WTC11 (cell line): ENCODE measurements at regions not wholly inside any gene's neighbourhood (a gene's known extent, or its start where the extent isn't known, plus 50 kb on each side); places are given as distances from the start of the nearest gene placed in this dataset.

ENCODE experiments used
- ATAC-seq: fragments of 200-7000 bp; cut with Tn5 transposase; 2 replicates; pipeline ENCODE4 v1.10.0; 2021; ENCODE audit warnings: mild to moderate bottlenecking, moderate library complexity
- CTCF ChIA-PET: fragments of 300-600 bp; sonication (Branson Sonifier 250); formaldehyde crosslinking; loops from one replicate; lab custom pipeline; 2021; ENCODE audit warnings: antibody characterized with exemption; lab: Charles Lee
- POLR2A ChIA-PET: fragments of 350-600 bp; sonication (Branson Sonifier 250); formaldehyde crosslinking; loops from one replicate; lab custom pipeline; 2021; ENCODE audit warnings: antibody characterized with exemption; lab: Charles Lee
- DNase-seq: peaks from one replicate; pipeline ENCODE4 v3.0.0; 2021; ENCODE audit warnings: low spot score
- H3K27ac Mint-ChIP-seq: 2 replicates; pipeline ENCODE4 v1.8.0; 2021; ENCODE audit warnings: mixed read lengths
- H3K27me3 Mint-ChIP-seq: 2 replicates; pipeline ENCODE4 v1.8.0; 2021; ENCODE audit warnings: low read depth, mild to moderate bottlenecking, moderate library complexity, mixed read lengths
- H3K36me3 Mint-ChIP-seq: 2 replicates; pipeline ENCODE4 v1.8.0; 2021; ENCODE audit warnings: mixed read lengths
- H3K4me1 Mint-ChIP-seq: 2 replicates; pipeline ENCODE4 v1.8.0; 2022; ENCODE audit warnings: mixed read lengths
- H3K4me3 Mint-ChIP-seq: 2 replicates; pipeline ENCODE4 v1.8.0; 2021; ENCODE audit warnings: mild to moderate bottlenecking, moderate library complexity, mixed read lengths
- H3K9me3 Mint-ChIP-seq: 2 replicates; pipeline ENCODE4 v1.8.0; 2021; ENCODE audit warnings: mixed read lengths
- CREM ChIP-seq: sonication (generic); formaldehyde crosslinking; IDR thresholded peaks from 2 replicates; pipeline ENCODE4 v1.8.1; 2022; ENCODE audit warnings: mild to moderate bottlenecking, missing genetic modification reagents, moderate library complexity
- ELF4 ChIP-seq: sonication (generic); formaldehyde crosslinking; IDR thresholded peaks from 2 replicates; pipeline ENCODE4 v1.8.1; 2022; ENCODE audit warnings: low read depth, mild to moderate bottlenecking, moderate library complexity, missing genetic modification reagents
- EMX1 ChIP-seq: fragments of 250-450 bp; sonication (Bioruptor Pico); IDR thresholded peaks from 2 replicates; pipeline ENCODE4 v1.8.0; 2021; ENCODE audit warnings: mild to moderate bottlenecking
- FOXJ3 ChIP-seq: sonication (generic); formaldehyde crosslinking; IDR thresholded peaks from 2 replicates; pipeline ENCODE4 v1.9.0; 2021; ENCODE audit warnings: missing genetic modification reagents, mild to moderate bottlenecking, borderline replicate concordance
- JUN ChIP-seq: sonication (generic); formaldehyde crosslinking; IDR thresholded peaks from 2 replicates; pipeline ENCODE4 v1.8.0; 2023; ENCODE audit warnings: mild to moderate bottlenecking, missing genetic modification reagents
- MYBL2 ChIP-seq: sonication (generic); formaldehyde crosslinking; IDR thresholded peaks from 2 replicates; pipeline ENCODE4 v1.8.1; 2023; ENCODE audit warnings: mild to moderate bottlenecking, moderate library complexity, missing genetic modification reagents
- NFATC4 ChIP-seq: fragments of 250-450 bp; sonication (Bioruptor Pico); IDR thresholded peaks from 2 replicates; pipeline ENCODE4 v1.9.0; 2021; ENCODE audit warnings: mild to moderate bottlenecking
- NFYB ChIP-seq: sonication (generic); formaldehyde crosslinking; conservative IDR thresholded peaks from 2 replicates; pipeline ENCODE4 v1.8.0; 2022; ENCODE audit warnings: low read depth, missing genetic modification reagents
- NR2C2 ChIP-seq: sonication (generic); formaldehyde crosslinking; IDR thresholded peaks from 2 replicates; pipeline ENCODE4 v1.8.0; 2022; ENCODE audit warnings: mild to moderate bottlenecking, missing genetic modification reagents
- NR3C1 ChIP-seq: sonication (generic); formaldehyde crosslinking; conservative IDR thresholded peaks from 2 replicates; pipeline ENCODE4 v1.8.1; 2023; ENCODE audit warnings: low read depth, mild to moderate bottlenecking, missing genetic modification reagents
- OVOL2 ChIP-seq: fragments of 250-450 bp; sonication (Bioruptor Pico); IDR thresholded peaks from 2 replicates; pipeline ENCODE4 v1.9.0; 2021; ENCODE audit warnings: mild to moderate bottlenecking, borderline replicate concordance
- RORB ChIP-seq: fragments of 250-450 bp; sonication (Bioruptor Pico); IDR thresholded peaks from 2 replicates; pipeline ENCODE4 v1.9.0; 2021; ENCODE audit warnings: mild to moderate bottlenecking
- SMAD4 ChIP-seq: sonication (generic); formaldehyde crosslinking; IDR thresholded peaks from 2 replicates; pipeline ENCODE4 v1.8.0; 2022; ENCODE audit warnings: mild to moderate bottlenecking, missing genetic modification reagents
- SOX15 ChIP-seq: fragments of 250-450 bp; sonication (Bioruptor Pico); IDR thresholded peaks from 2 replicates; pipeline ENCODE4 v1.9.0; 2021; ENCODE audit warnings: mild to moderate bottlenecking
- SP1 ChIP-seq: sonication (generic); formaldehyde crosslinking; conservative IDR thresholded peaks from 2 replicates; pipeline ENCODE4 v1.8.1; 2022; ENCODE audit warnings: missing genetic modification reagents
- TEAD4 ChIP-seq: sonication (generic); formaldehyde crosslinking; IDR thresholded peaks from 2 replicates; pipeline ENCODE4 v1.8.0; 2022; ENCODE audit warnings: mild to moderate bottlenecking, missing genetic modification reagents
- TP53 ChIP-seq: sonication (generic); formaldehyde crosslinking; IDR thresholded peaks from 2 replicates; pipeline ENCODE4 v1.8.1; 2023; ENCODE audit warnings: mild to moderate bottlenecking, missing genetic modification reagents
- ZBTB21 ChIP-seq: sonication (generic); formaldehyde crosslinking; IDR thresholded peaks from 2 replicates; pipeline ENCODE4 v1.8.1; 2023; ENCODE audit warnings: mild to moderate bottlenecking, missing genetic modification reagents, borderline replicate concordance
- ZNF138 ChIP-seq: sonication (generic); formaldehyde crosslinking; conservative IDR thresholded peaks from 2 replicates; pipeline ENCODE4 v1.8.1; 2022; ENCODE audit warnings: mild to moderate bottlenecking, moderate library complexity, missing genetic modification reagents
- ZNF219 ChIP-seq: sonication (generic); formaldehyde crosslinking; IDR thresholded peaks from 2 replicates; pipeline ENCODE4 v1.8.0; 2023; ENCODE audit warnings: missing genetic modification reagents, mild to moderate bottlenecking, borderline replicate concordance
- ZNF317 ChIP-seq: sonication (generic); formaldehyde crosslinking; IDR thresholded peaks from 2 replicates; pipeline ENCODE4 v1.8.1; 2023; ENCODE audit warnings: low read depth, mild to moderate bottlenecking, moderate library complexity, missing genetic modification reagents, borderline replicate concordance
- TF ChIP-seq, protein P1 (sequence below): sonication (generic); formaldehyde crosslinking; IDR thresholded peaks from 2 replicates; pipeline ENCODE4 v1.8.0; 2023; ENCODE audit warnings: mild to moderate bottlenecking, missing genetic modification reagents
- TF ChIP-seq, protein P2 (sequence below): fragments of 250-450 bp; sonication (Bioruptor Pico); IDR thresholded peaks from 2 replicates; pipeline ENCODE4 v1.8.0; 2021; ENCODE audit warnings: mild to moderate bottlenecking
- TF ChIP-seq, protein P3 (sequence below): sonication (generic); formaldehyde crosslinking; IDR thresholded peaks from 2 replicates; pipeline ENCODE4 v1.8.0; 2022; ENCODE audit warnings: mild to moderate bottlenecking, missing genetic modification reagents
- TF ChIP-seq, protein P4 (sequence below): sonication (generic); formaldehyde crosslinking; IDR thresholded peaks from 2 replicates; pipeline ENCODE4 v1.8.1; 2023; ENCODE audit warnings: mild to moderate bottlenecking, missing genetic modification reagents
- TF ChIP-seq, protein P5 (sequence below): sonication (generic); formaldehyde crosslinking; IDR thresholded peaks from 2 replicates; pipeline ENCODE4 v1.8.1; 2023; ENCODE audit warnings: mild to moderate bottlenecking, missing genetic modification reagents, borderline replicate concordance
- TF ChIP-seq, protein P6 (sequence below): sonication (generic); formaldehyde crosslinking; IDR thresholded peaks from 2 replicates; pipeline ENCODE4 v1.8.0; 2022; ENCODE audit warnings: mild to moderate bottlenecking, missing genetic modification reagents

DNA sequence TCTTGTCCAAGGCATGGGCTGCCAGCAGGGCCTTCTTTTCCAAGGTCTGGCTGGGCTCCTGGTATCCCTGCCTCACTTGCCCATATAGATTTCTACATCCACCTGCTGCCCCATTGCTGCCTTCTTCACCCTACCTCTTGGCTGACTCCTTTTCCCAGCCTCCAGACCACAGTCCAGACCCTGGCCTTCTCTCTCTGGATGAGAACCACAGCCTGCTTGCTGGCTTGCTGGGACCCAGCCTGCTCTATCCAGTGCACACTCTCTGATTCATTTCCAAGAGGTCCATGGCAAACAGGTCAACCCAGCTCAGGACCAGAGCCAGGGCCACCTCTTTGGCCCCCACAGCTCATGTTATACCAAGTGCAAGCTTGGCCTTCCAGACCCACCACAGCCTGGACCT, 169.4 kb upstream of the BDNF start:
- Mint-ChIP-seq H3K36me3 (no peaks in the 10 kb centered on the region), H3K27ac (no peak overlapping the region), H3K4me1 (no peaks in the 10 kb centered on the region), H3K27me3 (peaks cover 11% of the 10 kb centered on the region), H3K4me3 (no peak overlapping the region), H3K9me3 (peaks cover 6% of the 10 kb centered on the region)
- TF ChIP-seq ZBTB21 (CRISPR knock-in tag) (no peak), CREM (no peak), TP53 (CRISPR knock-in tag) (no peak), NFYB (no peak), OVOL2 (CRISPR knock-in tag) (no peak), ZNF138 (no peak), NR2C2 (CRISPR knock-in tag) (no peak), SOX15 (no peak), JUN (CRISPR knock-in tag) (no peak)
- TF ChIP-seq, protein P1, sequence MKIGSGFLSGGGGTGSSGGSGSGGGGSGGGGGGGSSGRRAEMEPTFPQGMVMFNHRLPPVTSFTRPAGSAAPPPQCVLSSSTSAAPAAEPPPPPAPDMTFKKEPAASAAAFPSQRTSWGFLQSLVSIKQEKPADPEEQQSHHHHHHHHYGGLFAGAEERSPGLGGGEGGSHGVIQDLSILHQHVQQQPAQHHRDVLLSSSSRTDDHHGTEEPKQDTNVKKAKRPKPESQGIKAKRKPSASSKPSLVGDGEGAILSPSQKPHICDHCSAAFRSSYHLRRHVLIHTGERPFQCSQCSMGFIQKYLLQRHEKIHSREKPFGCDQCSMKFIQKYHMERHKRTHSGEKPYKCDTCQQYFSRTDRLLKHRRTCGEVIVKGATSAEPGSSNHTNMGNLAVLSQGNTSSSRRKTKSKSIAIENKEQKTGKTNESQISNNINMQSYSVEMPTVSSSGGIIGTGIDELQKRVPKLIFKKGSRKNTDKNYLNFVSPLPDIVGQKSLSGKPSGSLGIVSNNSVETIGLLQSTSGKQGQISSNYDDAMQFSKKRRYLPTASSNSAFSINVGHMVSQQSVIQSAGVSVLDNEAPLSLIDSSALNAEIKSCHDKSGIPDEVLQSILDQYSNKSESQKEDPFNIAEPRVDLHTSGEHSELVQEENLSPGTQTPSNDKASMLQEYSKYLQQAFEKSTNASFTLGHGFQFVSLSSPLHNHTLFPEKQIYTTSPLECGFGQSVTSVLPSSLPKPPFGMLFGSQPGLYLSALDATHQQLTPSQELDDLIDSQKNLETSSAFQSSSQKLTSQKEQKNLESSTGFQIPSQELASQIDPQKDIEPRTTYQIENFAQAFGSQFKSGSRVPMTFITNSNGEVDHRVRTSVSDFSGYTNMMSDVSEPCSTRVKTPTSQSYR (CRISPR knock-in tag) = no peak
- TF ChIP-seq, protein P2, sequence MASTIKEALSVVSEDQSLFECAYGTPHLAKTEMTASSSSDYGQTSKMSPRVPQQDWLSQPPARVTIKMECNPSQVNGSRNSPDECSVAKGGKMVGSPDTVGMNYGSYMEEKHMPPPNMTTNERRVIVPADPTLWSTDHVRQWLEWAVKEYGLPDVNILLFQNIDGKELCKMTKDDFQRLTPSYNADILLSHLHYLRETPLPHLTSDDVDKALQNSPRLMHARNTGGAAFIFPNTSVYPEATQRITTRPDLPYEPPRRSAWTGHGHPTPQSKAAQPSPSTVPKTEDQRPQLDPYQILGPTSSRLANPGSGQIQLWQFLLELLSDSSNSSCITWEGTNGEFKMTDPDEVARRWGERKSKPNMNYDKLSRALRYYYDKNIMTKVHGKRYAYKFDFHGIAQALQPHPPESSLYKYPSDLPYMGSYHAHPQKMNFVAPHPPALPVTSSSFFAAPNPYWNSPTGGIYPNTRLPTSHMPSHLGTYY = no peak
- TF ChIP-seq, protein P3, sequence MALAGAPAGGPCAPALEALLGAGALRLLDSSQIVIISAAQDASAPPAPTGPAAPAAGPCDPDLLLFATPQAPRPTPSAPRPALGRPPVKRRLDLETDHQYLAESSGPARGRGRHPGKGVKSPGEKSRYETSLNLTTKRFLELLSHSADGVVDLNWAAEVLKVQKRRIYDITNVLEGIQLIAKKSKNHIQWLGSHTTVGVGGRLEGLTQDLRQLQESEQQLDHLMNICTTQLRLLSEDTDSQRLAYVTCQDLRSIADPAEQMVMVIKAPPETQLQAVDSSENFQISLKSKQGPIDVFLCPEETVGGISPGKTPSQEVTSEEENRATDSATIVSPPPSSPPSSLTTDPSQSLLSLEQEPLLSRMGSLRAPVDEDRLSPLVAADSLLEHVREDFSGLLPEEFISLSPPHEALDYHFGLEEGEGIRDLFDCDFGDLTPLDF = no peak
- ATAC-seq (no peak), DNase-seq (no peak)
- CTCF ChIA-PET = no interaction called here
- POLR2A ChIA-PET = interaction anchor here (0.5 kb wide), 1 partner anchor 685 kb away, joined by 3 read pairs; no protein-coding TSS in a partner anchor

DNA sequence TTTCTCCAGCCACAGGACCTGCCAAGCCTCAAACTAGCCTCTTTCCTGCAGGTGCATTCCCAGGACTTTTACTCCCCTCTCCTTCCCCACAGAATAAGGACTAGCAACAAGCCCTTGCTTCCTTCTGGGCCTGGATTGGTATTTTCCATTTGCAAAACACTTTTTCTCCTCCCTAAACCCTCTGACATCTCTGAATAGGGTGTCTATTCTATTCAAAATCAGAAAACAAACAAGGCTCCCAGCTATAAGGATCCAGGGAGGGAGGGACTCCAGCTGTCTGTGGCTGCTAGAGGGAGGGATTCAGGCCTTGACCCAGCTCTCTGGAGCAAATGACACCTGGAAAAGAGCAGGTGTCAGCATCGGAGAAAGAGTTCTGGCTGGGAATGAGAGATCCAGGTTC, 168.5 kb upstream of the BDNF start:
- CTCF ChIA-PET = no interaction called here
- no peak for TF ChIP-seq EMX1 (CRISPR knock-in tag)
- no peak for TF ChIP-seq NR3C1 (CRISPR knock-in tag)
- TF ChIP-seq ELF4 (CRISPR knock-in tag) = no peak
- no peak for TF ChIP-seq ZNF317 (CRISPR knock-in tag)
- TF ChIP-seq, protein P4, sequence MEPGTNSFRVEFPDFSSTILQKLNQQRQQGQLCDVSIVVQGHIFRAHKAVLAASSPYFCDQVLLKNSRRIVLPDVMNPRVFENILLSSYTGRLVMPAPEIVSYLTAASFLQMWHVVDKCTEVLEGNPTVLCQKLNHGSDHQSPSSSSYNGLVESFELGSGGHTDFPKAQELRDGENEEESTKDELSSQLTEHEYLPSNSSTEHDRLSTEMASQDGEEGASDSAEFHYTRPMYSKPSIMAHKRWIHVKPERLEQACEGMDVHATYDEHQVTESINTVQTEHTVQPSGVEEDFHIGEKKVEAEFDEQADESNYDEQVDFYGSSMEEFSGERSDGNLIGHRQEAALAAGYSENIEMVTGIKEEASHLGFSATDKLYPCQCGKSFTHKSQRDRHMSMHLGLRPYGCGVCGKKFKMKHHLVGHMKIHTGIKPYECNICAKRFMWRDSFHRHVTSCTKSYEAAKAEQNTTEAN (CRISPR knock-in tag) = no peak
- no peak for TF ChIP-seq TEAD4 (CRISPR knock-in tag)
- no peak for TF ChIP-seq SP1 (CRISPR knock-in tag)
- no peak for TF ChIP-seq CREM
- no peak for TF ChIP-seq RORB (CRISPR knock-in tag)
- no peak for TF ChIP-seq MYBL2 (CRISPR knock-in tag)
- TF ChIP-seq FOXJ3 = no peak
- no peak for TF ChIP-seq NFATC4 (CRISPR knock-in tag)
- TF ChIP-seq, protein P5, sequence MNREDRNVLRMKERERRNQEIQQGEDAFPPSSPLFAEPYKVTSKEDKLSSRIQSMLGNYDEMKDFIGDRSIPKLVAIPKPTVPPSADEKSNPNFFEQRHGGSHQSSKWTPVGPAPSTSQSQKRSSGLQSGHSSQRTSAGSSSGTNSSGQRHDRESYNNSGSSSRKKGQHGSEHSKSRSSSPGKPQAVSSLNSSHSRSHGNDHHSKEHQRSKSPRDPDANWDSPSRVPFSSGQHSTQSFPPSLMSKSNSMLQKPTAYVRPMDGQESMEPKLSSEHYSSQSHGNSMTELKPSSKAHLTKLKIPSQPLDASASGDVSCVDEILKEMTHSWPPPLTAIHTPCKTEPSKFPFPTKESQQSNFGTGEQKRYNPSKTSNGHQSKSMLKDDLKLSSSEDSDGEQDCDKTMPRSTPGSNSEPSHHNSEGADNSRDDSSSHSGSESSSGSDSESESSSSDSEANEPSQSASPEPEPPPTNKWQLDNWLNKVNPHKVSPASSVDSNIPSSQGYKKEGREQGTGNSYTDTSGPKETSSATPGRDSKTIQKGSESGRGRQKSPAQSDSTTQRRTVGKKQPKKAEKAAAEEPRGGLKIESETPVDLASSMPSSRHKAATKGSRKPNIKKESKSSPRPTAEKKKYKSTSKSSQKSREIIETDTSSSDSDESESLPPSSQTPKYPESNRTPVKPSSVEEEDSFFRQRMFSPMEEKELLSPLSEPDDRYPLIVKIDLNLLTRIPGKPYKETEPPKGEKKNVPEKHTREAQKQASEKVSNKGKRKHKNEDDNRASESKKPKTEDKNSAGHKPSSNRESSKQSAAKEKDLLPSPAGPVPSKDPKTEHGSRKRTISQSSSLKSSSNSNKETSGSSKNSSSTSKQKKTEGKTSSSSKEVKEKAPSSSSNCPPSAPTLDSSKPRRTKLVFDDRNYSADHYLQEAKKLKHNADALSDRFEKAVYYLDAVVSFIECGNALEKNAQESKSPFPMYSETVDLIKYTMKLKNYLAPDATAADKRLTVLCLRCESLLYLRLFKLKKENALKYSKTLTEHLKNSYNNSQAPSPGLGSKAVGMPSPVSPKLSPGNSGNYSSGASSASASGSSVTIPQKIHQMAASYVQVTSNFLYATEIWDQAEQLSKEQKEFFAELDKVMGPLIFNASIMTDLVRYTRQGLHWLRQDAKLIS (CRISPR knock-in tag) = no peak
- TF ChIP-seq OVOL2 (CRISPR knock-in tag) = no peak
- TF ChIP-seq, protein P6, sequence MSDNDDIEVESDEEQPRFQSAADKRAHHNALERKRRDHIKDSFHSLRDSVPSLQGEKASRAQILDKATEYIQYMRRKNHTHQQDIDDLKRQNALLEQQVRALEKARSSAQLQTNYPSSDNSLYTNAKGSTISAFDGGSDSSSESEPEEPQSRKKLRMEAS (CRISPR knock-in tag) = no peak
- no peak for TF ChIP-seq SMAD4 (CRISPR knock-in tag)
- TF ChIP-seq ZNF219 (CRISPR knock-in tag) = no peak

More for the DNA sequence above, 168.5 kb upstream of the BDNF start:
- DNase-seq (no peak), ATAC-seq (no peak)
- Mint-ChIP-seq H3K27me3 (peaks cover 11% of the 10 kb centered on the region), H3K4me1 (0 out of 2 replicates have a peak, but pooled peaks cover 3% of the 10 kb centered on the region), H3K9me3 (peaks cover 6% of the 10 kb centered on the region), H3K36me3 (no peaks in the 10 kb centered on the region), H3K4me3 (no peak overlapping the region), H3K27ac (no peak overlapping the region)
- POLR2A ChIA-PET = no interaction called here
